ENCODE measurements at regions not wholly inside any gene's neighbourhood (a gene's known extent, or its start where the extent isn't known, plus 50 kb on each side); places are given as distances from the start of the nearest gene placed in this dataset.

DNA sequence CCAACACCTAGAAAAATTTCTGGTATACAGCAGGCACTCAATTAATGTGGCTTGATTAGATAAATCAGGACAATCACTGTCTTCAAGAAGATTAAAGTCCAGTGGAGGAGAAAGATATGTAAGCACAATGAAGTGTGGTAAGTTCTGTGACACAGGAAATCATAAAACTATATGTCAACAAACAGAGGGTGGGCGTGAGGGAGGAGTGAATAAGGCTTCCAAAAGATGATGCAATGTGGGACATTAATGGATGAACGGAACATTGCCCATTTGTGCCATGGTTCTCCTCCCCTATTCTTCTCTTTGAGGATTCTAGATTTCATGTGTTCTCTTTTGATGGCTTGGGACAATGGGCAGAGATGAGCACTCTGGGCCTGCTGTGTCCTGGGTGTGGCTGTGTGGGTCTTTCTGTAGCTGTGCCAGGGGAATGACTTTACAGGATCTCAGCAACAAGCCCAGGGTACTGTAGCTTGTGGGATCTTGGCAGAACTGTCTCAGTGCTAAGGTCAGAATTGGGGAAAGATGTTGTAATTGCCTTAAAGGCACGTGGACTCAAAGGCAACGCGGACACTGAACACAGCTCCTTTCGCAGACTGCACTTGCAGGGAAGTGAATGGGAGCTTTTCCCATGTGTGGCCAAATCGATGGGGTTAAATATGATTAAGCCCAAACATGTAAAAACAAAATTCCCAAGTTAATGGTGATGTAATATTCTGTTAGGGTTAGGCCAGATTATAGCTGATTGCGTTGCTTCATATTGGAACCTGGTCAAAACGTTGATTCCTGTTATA is 366.9 kb downstream of the TGFB2 start:
- in situ Hi-C loops (cut with MboI; ENCODE audit: low pct_unique_long_range_greater_than_20kb, low sequenced_read_pairs, unreplicated experiment) = no loop called here
- DNase-seq (ENCODE audit: low spot score) = no peak
- no peak for TF ChIP-seq CTCF (IDR thresholded peaks at IDR 0.05; ENCODE audit: extremely low read depth, insufficient read depth, missing control alignments)

GRCh38 chr1:218712677-218713076 is 367.5 kb downstream of the TGFB2 start:
- DNase-seq (ENCODE audit: low spot score) = no peak
- TF ChIP-seq CTCF (IDR thresholded peaks at IDR 0.05; ENCODE audit: extremely low read depth, insufficient read depth, missing control alignments) = no peak
- in situ Hi-C loops (cut with MboI; ENCODE audit: low pct_unique_long_range_greater_than_20kb, low sequenced_read_pairs, unreplicated experiment) = no loop called here

DNA sequence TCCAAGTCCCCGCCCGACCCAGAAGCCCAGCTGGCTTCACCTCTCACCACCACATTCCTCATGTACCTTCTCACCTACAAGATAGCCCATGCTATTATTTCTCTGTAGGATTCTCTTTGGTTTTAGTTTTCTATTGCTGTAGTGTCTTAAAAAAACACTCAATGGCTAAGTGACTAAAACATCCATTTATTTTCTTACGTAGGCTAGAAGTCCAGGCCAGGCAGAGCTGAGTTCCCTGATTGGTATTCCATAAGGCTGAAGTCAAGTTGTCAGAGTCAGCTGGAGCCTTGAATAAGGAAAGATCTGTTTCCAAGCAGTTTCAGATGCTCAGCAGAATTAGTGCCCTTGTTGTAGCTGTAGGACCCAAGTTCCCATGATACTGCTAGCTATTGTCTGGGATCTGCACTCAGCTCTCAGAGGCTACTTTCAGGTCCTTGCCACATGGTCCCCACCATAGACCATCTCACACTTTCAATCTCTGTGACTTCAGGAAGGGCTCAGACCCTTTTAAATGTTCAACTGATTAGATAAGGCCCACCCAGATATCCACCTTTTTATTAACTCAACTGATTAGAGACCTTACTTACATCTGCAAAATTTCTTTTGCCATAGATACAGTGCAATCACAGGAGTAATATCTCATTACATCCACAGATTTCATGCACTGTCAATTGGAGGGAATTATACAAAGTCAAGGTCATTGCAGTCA is 371.0 kb downstream of the TGFB2 start:
- DNase-seq (ENCODE audit: low spot score) = no peak
- in situ Hi-C loops (cut with MboI; ENCODE audit: low pct_unique_long_range_greater_than_20kb, low sequenced_read_pairs, unreplicated experiment) = no loop called here
- no peak for TF ChIP-seq CTCF (IDR thresholded peaks at IDR 0.05; ENCODE audit: extremely low read depth, insufficient read depth, missing control alignments)

GRCh38 chr1:218717575-218717974 is 372.4 kb downstream of the TGFB2 start:
- no peak for DNase-seq (ENCODE audit: low spot score)
- TF ChIP-seq CTCF (IDR thresholded peaks at IDR 0.05; ENCODE audit: extremely low read depth, insufficient read depth, missing control alignments) = no peak
- in situ Hi-C loops (cut with MboI; ENCODE audit: low pct_unique_long_range_greater_than_20kb, low sequenced_read_pairs, unreplicated experiment) = no loop called here

- in situ Hi-C loops (cut with MboI; ENCODE audit: low pct_unique_long_range_greater_than_20kb, low sequenced_read_pairs, unreplicated experiment) = no loop called here
- no peak for DNase-seq (ENCODE audit: low spot score)
- no peak for TF ChIP-seq CTCF (IDR thresholded peaks at IDR 0.05; ENCODE audit: extremely low read depth, insufficient read depth, missing control alignments)
These were observed 373.1 kb downstream of the TGFB2 start for GRCh38 chr1:218718206-218718605.

GRCh38 chr1:218718977-218719376 is 373.8 kb downstream of the TGFB2 start:
- no peak for DNase-seq (ENCODE audit: low spot score)
- no peak for TF ChIP-seq CTCF (IDR thresholded peaks at IDR 0.05; ENCODE audit: extremely low read depth, insufficient read depth, missing control alignments)
- in situ Hi-C loops (cut with MboI; ENCODE audit: low pct_unique_long_range_greater_than_20kb, low sequenced_read_pairs, unreplicated experiment) = no loop called here
